ENCODE measurements at regions not wholly inside any gene's neighbourhood (a gene's known extent, or its start where the extent isn't known, plus 50 kb on each side); places are given as distances from the start of the nearest gene placed in this dataset.

- Histone ChIP-seq H3K9me3 (peaks cover 0 to 7% (median 0%) of the 10 kb centered on the region in 4 donors), H3K4me1 (peaks cover 0 to 12% (median 2%) of the 10 kb centered on the region in 4 donors), H3K27ac (replicated peaks in 1 of 4) (no peak overlapping the region), H3K27me3 (no peaks in the 10 kb centered on the region), H3K4me3 (no peak overlapping the region), H3K36me3 (no peaks in the 10 kb centered on the region)
- no peak for DNase-seq (ENCODE audit: extremely low spot score)
- WGBS, result 100% methylated on average over 1 of the region's 1 CpG
- intact Hi-C loops (cut with DNase I), result no loop called here
- no peak for TF ChIP-seq POLR2AphosphoS5 (IDR thresholded peaks at IDR 0.05)
- no peak for TF ChIP-seq EP300 (IDR thresholded peaks at IDR 0.05)
- TF ChIP-seq POLR2A (IDR thresholded peaks at IDR 0.05; ENCODE audit: low read depth), result no peak
- TF ChIP-seq CTCF (IDR thresholded peaks at IDR 0.05), result no peak
Measured at GRCh38 chr5:125528881-125529280, 782.4 kb upstream of the ZNF608 start.

GRCh38 chr5:125530833-125531615 lies 784.6 kb upstream of the ZNF608 start:
- 94% methylated on average over 5 of the region's 5 CpGs for WGBS

GRCh38 chr5:125536095-125536494 lies 789.7 kb upstream of the ZNF608 start:
- no peaks in the 10 kb centered on the region for H3K27me3 ChIP-seq
- no peak overlapping the region for H3K27ac ChIP-seq (replicated peaks in 1 of 4)
- H3K9me3 ChIP-seq, result peaks cover 0 to 25% (median 15%) of the 10 kb centered on the region in 4 donors
- no peaks in the 10 kb centered on the region for H3K4me1 ChIP-seq
- TF ChIP-seq EP300 (IDR thresholded peaks at IDR 0.05) (no peak), POLR2A (IDR thresholded peaks at IDR 0.05; ENCODE audit: low read depth) (no peak), CTCF (IDR thresholded peaks at IDR 0.05) (no peak), POLR2AphosphoS5 (IDR thresholded peaks at IDR 0.05) (no peak)
- no peak overlapping the region for H3K4me3 ChIP-seq
- H3K36me3 ChIP-seq, result no peaks in the 10 kb centered on the region
- intact Hi-C loops (cut with DNase I), result no loop called here
- DNase-seq (ENCODE audit: extremely low spot score), result no peak

More at GRCh38 chr5:125530833-125531615, 784.6 kb upstream of the ZNF608 start:
- Histone ChIP-seq H3K36me3 (no peaks in the 10 kb centered on the region), H3K4me3 (no peak overlapping the region), H3K27ac (replicated peaks in 1 of 4) (no peak overlapping the region), H3K27me3 (no peaks in the 10 kb centered on the region), H3K9me3 (peaks cover 0 to 7% (median 0%) of the 10 kb centered on the region in 4 donors), H3K4me1 (peaks cover 0 to 12% (median 2%) of the 10 kb centered on the region in 4 donors)
- no peak for DNase-seq (ENCODE audit: extremely low spot score)
- intact Hi-C loops (cut with DNase I), result no loop called here
- no peak for TF ChIP-seq EP300 (IDR thresholded peaks at IDR 0.05)

GRCh38 chr5:125536582-125536981 lies 790.1 kb upstream of the ZNF608 start:
- no peak overlapping the region for H3K4me3 ChIP-seq
- no peaks in the 10 kb centered on the region for H3K36me3 ChIP-seq
- intact Hi-C loops (cut with DNase I), result no loop called here
- no peaks in the 10 kb centered on the region for H3K4me1 ChIP-seq
- DNase-seq (ENCODE audit: extremely low spot score), result no peak
- H3K27ac ChIP-seq (replicated peaks in 1 of 4), result no peak overlapping the region
- H3K27me3 ChIP-seq, result no peaks in the 10 kb centered on the region
- peaks cover 0 to 25% (median 15%) of the 10 kb centered on the region in 4 donors for H3K9me3 ChIP-seq
- TF ChIP-seq CTCF (IDR thresholded peaks at IDR 0.05) (no peak), POLR2AphosphoS5 (IDR thresholded peaks at IDR 0.05) (no peak), EP300 (IDR thresholded peaks at IDR 0.05) (no peak), POLR2A (IDR thresholded peaks at IDR 0.05; ENCODE audit: low read depth) (no peak)
- 71% methylated on average over 1 of the region's 1 CpG for whole genome bisulfite sequencing

- no peaks in the 10 kb centered on the region for H3K27me3 ChIP-seq
- intact Hi-C loops (cut with DNase I), result no loop called here
- DNase-seq (ENCODE audit: extremely low spot score), result no peak
- H3K9me3 ChIP-seq, result peaks cover 0 to 25% (median 15%) of the 10 kb centered on the region in 4 donors
- no peak overlapping the region for H3K4me3 ChIP-seq
- WGBS, result 94% methylated on average over 2 of the region's 2 CpGs
- no peak overlapping the region for H3K27ac ChIP-seq (replicated peaks in 1 of 4)
- no peaks in the 10 kb centered on the region for H3K36me3 ChIP-seq
- H3K4me1 ChIP-seq, result no peaks in the 10 kb centered on the region
- TF ChIP-seq EP300 (IDR thresholded peaks at IDR 0.05) (no peak), POLR2AphosphoS5 (IDR thresholded peaks at IDR 0.05) (no peak), POLR2A (IDR thresholded peaks at IDR 0.05; ENCODE audit: low read depth) (no peak), CTCF (IDR thresholded peaks at IDR 0.05) (no peak)
Measured at GRCh38 chr5:125537661-125538060, 791.2 kb upstream of the ZNF608 start.

Data from esophagus muscularis mucosa (tissue), 4 donors.